ENCODE measurements at regions not wholly inside any gene's neighbourhood (a gene's known extent, or its start where the extent isn't known, plus 50 kb on each side); places are given as distances from the start of the nearest gene placed in this dataset.

GRCh38 chr4:129422277-129422676, 326.3 kb downstream of the C4orf33 start:
- ATAC-seq, result no peak

GRCh38 chr4:129428454-129428853, 332.5 kb downstream of the C4orf33 start:
- ATAC-seq, result no peak

GRCh38 chr4:129429581-129430320, 333.8 kb downstream of the C4orf33 start:
- ATAC-seq, result no peak

GRCh38 chr4:129437347-129437746, 341.4 kb downstream of the C4orf33 start:
- ATAC-seq, result no peak

GRCh38 chr4:129438456-129438981, 342.6 kb downstream of the C4orf33 start:
- no peak for ATAC-seq

GRCh38 chr4:129446074-129446473, 350.1 kb downstream of the C4orf33 start:
- ATAC-seq, result no peak

- ATAC-seq, result no peak
These were observed 357.7 kb downstream of the C4orf33 start for GRCh38 chr4:129453524-129454200.

GRCh38 chr4:129455482-129455881, 359.5 kb downstream of the C4orf33 start:
- ATAC-seq, result no peak

- ATAC-seq, result no peak
These were observed 372.7 kb downstream of the C4orf33 start for GRCh38 chr4:129468624-129469023.

- no peak for ATAC-seq
These were observed 378.7 kb downstream of the C4orf33 start for GRCh38 chr4:129474698-129475097.

GRCh38 chr4:129481107-129481506, 385.2 kb downstream of the C4orf33 start:
- ATAC-seq, result no peak

- no peak for ATAC-seq
These were observed 392.5 kb downstream of the C4orf33 start for GRCh38 chr4:129488427-129488826.

GRCh38 chr4:129490516-129490915, 394.6 kb downstream of the C4orf33 start:
- ATAC-seq, result no peak

- no peak for ATAC-seq
These were observed 402.7 kb downstream of the C4orf33 start for GRCh38 chr4:129498626-129499025.

- ATAC-seq, result no peak
These were observed 418.9 kb downstream of the C4orf33 start for GRCh38 chr4:129514852-129515251.

GRCh38 chr4:129515356-129515755, 419.4 kb downstream of the C4orf33 start:
- no peak for ATAC-seq

GRCh38 chr4:129526812-129527211, 430.9 kb downstream of the C4orf33 start:
- ATAC-seq, result no peak

GRCh38 chr4:129531253-129531652, 435.3 kb downstream of the C4orf33 start:
- no peak for ATAC-seq

GRCh38 chr4:129532573-129532972, 436.6 kb downstream of the C4orf33 start:
- ATAC-seq, result no peak

GRCh38 chr4:129543299-129543698, 447.3 kb downstream of the C4orf33 start:
- ATAC-seq, result no peak

GRCh38 chr4:129545599-129546278, 449.8 kb downstream of the C4orf33 start:
- peak; percentile 57 for ATAC-seq

GRCh38 chr4:129546531-129546930, 450.6 kb downstream of the C4orf33 start:
- no peak for ATAC-seq

- ATAC-seq, result no peak
These were observed 454.4 kb downstream of the C4orf33 start for GRCh38 chr4:129550281-129550785.

Measured in esophagus mucosa (tissue), 1 donor.